ENCODE measurements at regions not wholly inside any gene's neighbourhood (a gene's known extent, or its start where the extent isn't known, plus 50 kb on each side); places are given as distances from the start of the nearest gene placed in this dataset.

GRCh38 chr7:51619880-51620279 lies 303.3 kb upstream of the COBL start:
- ATAC-seq: no peak
- Histone ChIP-seq H3K9me3 (no peaks in the 10 kb centered on the region), H3K27me3 (no peaks in the 10 kb centered on the region), H3K36me3 (replicated peaks in 1 of 2; ENCODE audit: insufficient read depth in 1 of 2, low read depth in 2 of 2) (no peaks in the 10 kb centered on the region), H3K27ac (no peak overlapping the region), H3K4me3 (no peak overlapping the region), H3K4me1 (no peaks in the 10 kb centered on the region)
- WGBS, 2 donors: 56 to 66% methylated on average over 3 of the region's 3 CpGs
- DNase-seq: no peak
- TF ChIP-seq POLR2A (IDR thresholded peaks at IDR 0.05): no peak
- no peak for TF ChIP-seq CTCF (IDR thresholded peaks at IDR 0.05)
- intact Hi-C loops (cut with DNase I): no loop called here

GRCh38 chr7:51617686-51618085 lies 301.1 kb upstream of the COBL start:
- H3K9me3 ChIP-seq: no peaks in the 10 kb centered on the region
- 39 to 50% methylated on average over 5 of the region's 5 CpGs for WGBS, 2 donors
- DNase-seq (no peak), ATAC-seq (no peak)
- H3K36me3 ChIP-seq (replicated peaks in 1 of 2; ENCODE audit: insufficient read depth in 1 of 2, low read depth in 2 of 2): no peaks in the 10 kb centered on the region
- no peak overlapping the region for H3K27ac ChIP-seq
- intact Hi-C loops (cut with DNase I): no loop called here
- H3K4me3 ChIP-seq: no peak overlapping the region
- TF ChIP-seq POLR2A (IDR thresholded peaks at IDR 0.05) (no peak), CTCF (IDR thresholded peaks at IDR 0.05) (no peak)
- H3K27me3 ChIP-seq: no peaks in the 10 kb centered on the region
- no peaks in the 10 kb centered on the region for H3K4me1 ChIP-seq

GRCh38 chr7:51613911-51614357 lies 297.3 kb upstream of the COBL start:
- DNase-seq (no peak), ATAC-seq (no peak)
- Histone ChIP-seq H3K27me3 (no peaks in the 10 kb centered on the region), H3K27ac (no peak overlapping the region), H3K9me3 (no peaks in the 10 kb centered on the region), H3K4me1 (no peaks in the 10 kb centered on the region), H3K36me3 (replicated peaks in 1 of 2; ENCODE audit: insufficient read depth in 1 of 2, low read depth in 2 of 2) (no peaks in the 10 kb centered on the region), H3K4me3 (no peak overlapping the region)
- TF ChIP-seq POLR2A (IDR thresholded peaks at IDR 0.05) (no peak), CTCF (IDR thresholded peaks at IDR 0.05) (no peak)
- 45 to 47% methylated on average over 6 of the region's 6 CpGs for WGBS, 2 donors
- intact Hi-C loops (cut with DNase I): no loop called here

DNA sequence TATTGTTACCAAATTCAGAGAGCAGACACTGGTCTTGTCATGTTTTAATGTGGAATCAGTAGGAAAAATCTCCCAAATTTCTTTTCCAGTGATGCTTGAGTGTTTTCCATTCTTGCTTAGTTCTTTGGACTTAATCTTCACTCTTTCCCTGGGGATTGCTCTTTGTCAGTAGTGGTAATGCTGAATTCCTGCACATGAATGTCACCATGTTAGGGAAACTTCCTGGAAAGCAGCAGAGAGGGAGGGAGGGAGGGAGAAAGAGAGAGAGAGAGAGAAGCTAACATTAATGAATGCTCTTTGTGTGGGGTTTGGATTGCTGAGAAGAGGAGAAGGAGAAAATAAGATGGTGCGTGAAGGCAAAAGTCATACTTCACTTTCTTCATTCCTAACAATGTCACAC lies 295.3 kb upstream of the COBL start:
- ATAC-seq: no peak

More for the DNA sequence above, 295.3 kb upstream of the COBL start:
- Histone ChIP-seq H3K4me1 (no peaks in the 10 kb centered on the region), H3K27ac (no peak overlapping the region), H3K27me3 (no peaks in the 10 kb centered on the region), H3K9me3 (no peaks in the 10 kb centered on the region), H3K4me3 (no peak overlapping the region), H3K36me3 (replicated peaks in 1 of 2; ENCODE audit: insufficient read depth in 1 of 2, low read depth in 2 of 2) (no peaks in the 10 kb centered on the region)
- TF ChIP-seq CTCF (IDR thresholded peaks at IDR 0.05) (no peak), POLR2A (IDR thresholded peaks at IDR 0.05) (no peak)
- DNase-seq: no peak
- WGBS, 2 donors: 39 to 48% methylated on average over 1 of the region's 1 CpG
- intact Hi-C loops (cut with DNase I): no loop called here

Measured in body of pancreas (tissue), 4 donors.